GM21390 (cell line): ENCODE measurements at regions not wholly inside any gene's neighbourhood (a gene's known extent, or its start where the extent isn't known, plus 50 kb on each side); places are given as distances from the start of the nearest gene placed in this dataset.

Experiments
- ATAC-seq: cut with Tn5 transposase; IDR thresholded peaks from one replicate; pipeline ENCODE4 v1.9.1; 2021; ENCODE audit not compliant: unreplicated experiment

- ATAC-seq: no peak
Measured at GRCh38 chr13:106789911-106790310, 222.0 kb upstream of the ARGLU1 start.

- ATAC-seq: no peak
Measured at GRCh38 chr13:106786006-106786563, 218.1 kb upstream of the ARGLU1 start.

DNA sequence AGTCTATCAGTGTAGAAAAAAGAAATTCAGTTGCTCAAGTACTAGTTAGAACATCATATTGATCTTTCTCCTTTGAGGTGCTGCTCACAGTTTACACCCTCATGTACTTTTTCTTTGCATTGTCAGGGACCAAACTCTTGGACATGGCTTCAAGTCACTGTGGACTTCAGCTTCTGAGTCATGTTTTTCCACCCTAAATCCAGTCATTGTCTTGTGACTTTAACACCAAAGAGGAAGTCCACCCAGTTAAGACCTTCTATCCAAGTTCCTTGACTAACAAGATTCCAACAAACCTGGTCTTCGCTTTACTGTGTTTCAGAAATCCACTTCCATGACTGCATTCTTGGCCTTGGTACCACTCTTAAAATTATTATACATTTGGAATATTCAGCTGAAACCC, 206.7 kb upstream of the ARGLU1 start:
- no peak for ATAC-seq

GRCh38 chr13:106772006-106772601, 204.2 kb upstream of the ARGLU1 start:
- no peak for ATAC-seq

- no peak for ATAC-seq
Measured at GRCh38 chr13:106768991-106769390, 201.1 kb upstream of the ARGLU1 start.

GRCh38 chr13:106762708-106763107, 194.8 kb upstream of the ARGLU1 start:
- no peak for ATAC-seq

DNA sequence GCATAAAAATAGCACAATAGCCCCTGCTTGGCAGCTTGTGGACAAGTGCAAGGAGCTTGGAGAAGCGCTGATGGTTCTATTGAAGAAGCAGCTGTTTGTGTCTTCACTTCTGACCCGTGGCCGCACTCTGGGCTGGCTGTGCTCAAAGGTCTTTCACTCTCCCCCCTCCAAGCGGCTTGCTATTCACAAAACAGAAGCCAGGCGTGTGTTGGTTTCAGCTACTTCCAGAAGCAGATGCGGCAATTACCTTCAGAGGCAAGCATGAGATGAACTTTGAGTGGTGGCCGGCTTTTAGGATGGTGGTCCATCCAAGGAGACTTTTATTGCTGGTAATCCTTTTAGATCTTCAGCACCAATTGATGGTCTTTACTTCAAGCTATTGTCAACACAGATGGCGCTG, 188.5 kb upstream of the ARGLU1 start:
- ATAC-seq: no peak

GRCh38 chr13:106755542-106755941, 187.6 kb upstream of the ARGLU1 start:
- ATAC-seq: no peak

DNA sequence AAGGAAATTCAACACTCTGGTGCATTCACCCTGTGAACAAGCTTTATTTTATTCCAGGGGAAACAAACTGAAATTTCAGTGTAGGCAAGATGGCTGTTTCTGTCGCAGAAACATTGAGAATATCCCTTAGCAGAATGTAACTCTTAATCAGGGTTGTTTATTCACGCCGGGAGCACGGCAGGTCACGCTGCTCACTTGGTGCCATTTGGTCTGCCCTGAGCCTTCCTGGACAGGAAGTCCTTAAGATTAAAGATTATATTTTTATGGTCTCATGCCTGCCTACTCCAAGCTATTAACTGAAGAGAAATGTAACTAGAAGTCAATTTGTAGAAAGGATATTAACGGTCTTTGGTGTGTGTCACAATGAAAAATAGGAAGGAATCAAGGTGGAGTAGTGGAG, 185.3 kb upstream of the ARGLU1 start:
- ATAC-seq: no peak

- no peak for ATAC-seq
Measured at GRCh38 chr13:106752584-106753170, 184.7 kb upstream of the ARGLU1 start.

DNA sequence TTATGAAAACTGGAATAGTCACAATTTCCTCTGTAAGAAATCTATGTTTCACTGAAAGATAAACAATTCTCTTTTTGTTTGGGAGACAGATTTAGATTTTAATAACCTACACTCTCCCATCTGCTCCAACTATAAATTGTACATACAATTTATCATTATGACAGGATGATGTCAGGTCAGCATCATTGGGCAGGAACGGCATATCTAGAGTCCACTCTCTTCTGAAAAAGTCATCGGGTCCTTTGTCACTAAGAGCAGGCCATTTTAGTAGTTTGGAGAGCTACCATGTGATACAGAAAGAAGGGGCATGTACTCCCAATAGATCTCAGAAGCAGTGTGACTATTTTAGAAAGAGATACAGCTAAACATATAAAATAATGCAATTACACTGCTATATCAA, 180.8 kb upstream of the ARGLU1 start:
- ATAC-seq: no peak

GRCh38 chr13:106744516-106744915, 176.6 kb upstream of the ARGLU1 start:
- no peak for ATAC-seq

DNA sequence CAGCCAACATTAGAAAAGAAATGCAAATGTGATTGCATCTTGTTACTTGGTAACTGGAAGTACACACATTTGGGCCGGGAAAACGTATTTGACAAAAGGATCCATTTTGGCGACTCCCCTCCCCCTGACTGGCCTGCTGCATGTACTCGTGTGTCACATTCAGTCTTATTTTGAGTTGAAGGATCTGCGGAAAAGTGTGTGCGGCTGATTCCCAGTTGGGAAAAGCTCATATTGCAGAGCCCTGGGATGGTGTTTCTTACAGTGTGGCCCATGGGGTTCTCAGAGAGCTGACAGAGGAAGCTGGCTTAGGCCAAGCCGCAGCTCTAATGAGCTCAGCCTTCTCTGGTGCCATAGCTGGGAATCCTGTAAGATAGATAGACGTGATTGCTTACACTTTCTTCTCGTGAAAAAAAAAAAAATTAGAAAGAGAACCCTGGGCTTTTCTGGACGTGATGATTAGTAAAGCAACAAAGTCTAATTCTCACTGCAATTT, 170.3 kb upstream of the ARGLU1 start:
- no peak for ATAC-seq

DNA sequence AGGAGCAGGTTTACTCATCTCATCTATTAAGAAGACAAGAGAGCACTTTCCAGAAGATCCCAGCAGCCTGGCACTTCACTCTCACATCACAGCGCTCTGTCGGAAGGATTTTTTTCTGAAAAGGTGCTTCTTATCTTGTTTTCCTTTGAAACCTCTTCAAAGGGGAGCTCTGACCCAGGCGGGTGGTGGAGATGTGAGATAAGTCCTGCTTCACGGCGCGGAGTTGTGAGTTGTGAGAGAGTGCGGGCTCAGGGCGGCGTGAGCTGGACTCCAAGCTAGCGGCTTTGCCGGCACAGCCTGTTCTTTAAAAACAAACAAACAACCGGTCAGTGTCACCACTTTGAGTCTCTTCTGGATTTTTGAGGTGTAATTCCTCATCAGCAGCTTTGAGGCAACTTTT, 169.0 kb upstream of the ARGLU1 start:
- ATAC-seq: no peak

GRCh38 chr13:106734198-106734597, 166.3 kb upstream of the ARGLU1 start:
- ATAC-seq: no peak

DNA sequence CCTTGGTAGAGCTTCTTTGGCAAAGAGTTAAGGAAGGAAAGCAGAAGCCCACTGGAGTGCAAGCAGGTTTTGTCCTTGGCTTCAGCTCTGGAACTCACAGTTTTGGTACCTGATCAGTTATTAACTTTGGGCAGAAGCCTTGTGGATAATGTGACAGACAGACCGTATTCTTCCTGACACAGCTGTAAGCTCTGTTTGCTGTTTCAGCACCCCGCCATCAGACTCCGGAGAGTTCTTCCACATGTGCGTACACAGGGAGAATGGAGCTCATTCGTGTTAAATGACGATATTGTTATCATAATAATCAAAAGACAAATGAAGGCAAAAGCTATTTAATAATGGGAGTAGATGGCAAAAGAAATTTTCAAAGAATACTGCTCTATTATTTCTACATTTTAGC, 155.1 kb upstream of the ARGLU1 start:
- ATAC-seq: no peak

DNA sequence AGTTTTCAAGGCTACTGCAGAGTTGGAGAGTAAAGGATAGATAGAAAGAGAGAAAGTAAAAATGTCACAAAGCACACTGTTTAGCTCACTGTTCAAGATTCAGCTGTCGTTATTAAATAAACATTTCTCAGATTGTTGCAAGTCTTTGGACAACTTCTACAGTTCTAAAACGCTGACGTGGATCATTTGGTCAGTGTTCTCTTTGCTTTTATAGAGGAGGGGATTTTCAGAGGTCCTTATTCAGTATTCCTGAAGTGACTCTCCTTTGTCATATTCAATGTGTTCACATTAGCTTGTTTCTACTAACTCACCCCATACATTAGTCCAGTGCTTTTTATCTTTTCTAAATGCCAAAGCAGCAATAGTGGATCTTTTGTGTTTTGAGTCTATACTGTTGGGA, 154.7 kb upstream of the ARGLU1 start:
- ATAC-seq: no peak

DNA sequence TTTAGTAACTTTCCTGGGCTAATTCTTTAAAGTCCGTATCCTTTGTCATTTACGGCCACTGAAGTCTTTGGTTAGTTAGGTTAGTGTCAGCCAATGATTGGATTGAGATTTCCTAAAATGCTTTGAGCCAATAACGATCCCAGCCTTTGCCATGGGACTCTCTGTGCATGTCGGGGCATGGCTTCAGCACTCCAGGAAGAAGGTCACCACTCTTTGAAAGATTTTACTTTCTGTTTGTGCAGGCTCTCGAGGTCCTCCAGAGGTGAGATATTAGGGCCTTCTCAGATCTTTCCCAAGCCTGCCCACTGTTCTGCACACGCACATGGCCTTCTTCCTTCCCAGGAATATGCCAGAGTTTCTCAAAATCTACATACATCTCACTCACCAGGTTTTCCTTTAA, 153.7 kb upstream of the ARGLU1 start:
- ATAC-seq: no peak

- no peak for ATAC-seq
Measured at GRCh38 chr13:106714271-106714982, 146.5 kb upstream of the ARGLU1 start.

DNA sequence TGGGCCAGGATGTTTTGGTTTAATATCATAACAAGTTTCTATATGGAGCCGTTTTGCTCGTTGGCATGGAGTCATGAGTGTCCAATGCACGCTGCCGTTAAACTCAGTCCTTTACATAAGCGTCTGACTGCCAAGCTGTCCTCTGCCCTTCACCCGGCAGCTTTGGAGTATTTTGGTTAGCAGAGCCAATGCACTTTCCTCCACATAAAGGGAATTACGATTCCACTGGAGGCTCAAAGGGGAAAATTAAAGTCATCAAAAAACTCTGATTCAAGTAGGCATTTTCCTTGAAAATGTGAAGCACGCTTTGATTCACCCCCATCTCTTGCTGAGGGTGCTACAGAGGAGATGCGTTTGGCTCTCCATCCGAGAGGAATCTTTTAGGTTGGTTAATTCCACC, 144.4 kb upstream of the ARGLU1 start:
- ATAC-seq: no peak

- no peak for ATAC-seq
Measured at GRCh38 chr13:106710266-106710665, 142.3 kb upstream of the ARGLU1 start.

DNA sequence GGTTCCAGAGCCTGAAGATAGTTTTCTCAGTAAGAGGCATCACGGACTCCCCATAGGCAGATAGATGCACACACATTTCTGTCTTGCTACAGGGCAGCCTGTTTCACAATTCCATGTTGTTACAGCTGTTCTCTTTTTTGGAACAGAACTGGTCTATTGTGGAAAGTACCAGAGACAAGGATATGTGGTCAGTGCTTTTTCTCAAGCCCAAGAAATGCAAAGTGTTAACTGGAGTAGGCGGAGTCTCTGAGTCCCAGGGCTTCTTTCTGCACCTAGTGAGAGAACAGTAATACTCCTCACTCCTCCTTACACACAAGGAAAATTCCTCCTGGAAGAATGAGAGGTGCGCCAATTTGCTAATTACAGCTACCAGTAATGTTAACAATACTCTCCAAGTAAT, 141.6 kb upstream of the ARGLU1 start:
- no peak for ATAC-seq
